ENCODE measurements at regions not wholly inside any gene's neighbourhood (a gene's known extent, or its start where the extent isn't known, plus 50 kb on each side); places are given as distances from the start of the nearest gene placed in this dataset.

- DNase-seq (ENCODE audit: low spot score), result no peak
These were observed 90.8 kb downstream of the DACT2 start for GRCh38 chr6:168228676-168229367.

- DNase-seq (ENCODE audit: low spot score), result no peak
These were observed 91.7 kb downstream of the DACT2 start for GRCh38 chr6:168227840-168228239.

- DNase-seq (ENCODE audit: low spot score), result peak; percentile 81
These were observed 92.7 kb downstream of the DACT2 start for GRCh38 chr6:168226902-168227318.

GRCh38 chr6:168226061-168226752 is 93.4 kb downstream of the DACT2 start:
- DNase-seq (ENCODE audit: low spot score), result no peak

- DNase-seq (ENCODE audit: low spot score), result no peak
These were observed 94.1 kb downstream of the DACT2 start for GRCh38 chr6:168225471-168225911.

GRCh38 chr6:168223755-168224154 is 95.8 kb downstream of the DACT2 start:
- no peak for DNase-seq (ENCODE audit: low spot score)

GRCh38 chr6:168223150-168223549 is 96.4 kb downstream of the DACT2 start:
- DNase-seq (ENCODE audit: low spot score), result no peak

- DNase-seq (ENCODE audit: low spot score), result no peak
These were observed 97.2 kb downstream of the DACT2 start for GRCh38 chr6:168222115-168223043.

GRCh38 chr6:168221497-168222079 is 98.0 kb downstream of the DACT2 start:
- no peak for DNase-seq (ENCODE audit: low spot score)

GRCh38 chr6:168221000-168221399 is 98.6 kb downstream of the DACT2 start:
- DNase-seq (ENCODE audit: low spot score), result no peak

- DNase-seq (ENCODE audit: low spot score), result no peak
These were observed 99.8 kb downstream of the DACT2 start for GRCh38 chr6:168219804-168220203.

GRCh38 chr6:168218785-168219566 is 100.6 kb downstream of the DACT2 start:
- DNase-seq (ENCODE audit: low spot score), result no peak

GRCh38 chr6:168217880-168218537 is 101.6 kb downstream of the DACT2 start:
- no peak for DNase-seq (ENCODE audit: low spot score)

- DNase-seq (ENCODE audit: low spot score), result no peak
These were observed 102.2 kb downstream of the DACT2 start for GRCh38 chr6:168217216-168217879.

- DNase-seq (ENCODE audit: low spot score), result no peak
These were observed 102.8 kb downstream of the DACT2 start for GRCh38 chr6:168216751-168217191.

- no peak for DNase-seq (ENCODE audit: low spot score)
These were observed 103.5 kb downstream of the DACT2 start for GRCh38 chr6:168216117-168216516.

- no peak for DNase-seq (ENCODE audit: low spot score)
These were observed 104.3 kb downstream of the DACT2 start for GRCh38 chr6:168215121-168215808.

GRCh38 chr6:168214586-168215104 is 104.9 kb downstream of the DACT2 start:
- no peak for DNase-seq (ENCODE audit: low spot score)

GRCh38 chr6:168213121-168213524 is 106.5 kb downstream of the DACT2 start:
- no peak for DNase-seq (ENCODE audit: low spot score)
